GM12873 (cell line): ENCODE measurements at regions not wholly inside any gene's neighbourhood (a gene's known extent, or its start where the extent isn't known, plus 50 kb on each side); places are given as distances from the start of the nearest gene placed in this dataset.

Experiments used
- CTCF ChIP-seq: IDR thresholded peaks from 2 replicates; pipeline ENCODE4 v1.5.1; 2012; ENCODE audit warnings: low read depth, mild to moderate bottlenecking, moderate library complexity, low read length, control low read depth; ENCODE audit not compliant: insufficient read depth; ENCODE audit errors: missing control alignments

- no peak for TF ChIP-seq CTCF
Observed at GRCh38 chr2:236336575-236337464, 72.6 kb upstream of the ASB18 start.

GRCh38 chr2:236337465-236338325, 73.5 kb upstream of the ASB18 start:
- TF ChIP-seq CTCF, result no peak

GRCh38 chr2:236338495-236339184, 74.4 kb upstream of the ASB18 start:
- TF ChIP-seq CTCF, result no peak

GRCh38 chr2:236340251-236340650, 76.0 kb upstream of the ASB18 start:
- no peak for TF ChIP-seq CTCF

GRCh38 chr2:236341067-236341466, 76.9 kb upstream of the ASB18 start:
- no peak for TF ChIP-seq CTCF

- no peak for TF ChIP-seq CTCF
Observed at GRCh38 chr2:236341721-236342120, 77.5 kb upstream of the ASB18 start.
